IMR-90 (cell line): ENCODE measurements at regions not wholly inside any gene's neighbourhood (a gene's known extent, or its start where the extent isn't known, plus 50 kb on each side); places are given as distances from the start of the nearest gene placed in this dataset.

ENCODE experiments used
- BHLHE40 ChIP-seq: fragments of 150-350 bp; IDR thresholded peaks from 2 replicates; pipeline ENCODE4 v1.6.1; 2016; ENCODE audit warnings: mild to moderate bottlenecking, low read depth, low read length
- CEBPB ChIP-seq: IDR thresholded peaks from 2 replicates; pipeline ENCODE4 v1.6.1; 2012; ENCODE audit warnings: low read depth, low read length, improper control_type of control experiment
- CTCF ChIP-seq: conservative IDR thresholded peaks from 2 replicates; pipeline ENCODE4 v1.5.1; 2012; ENCODE audit warnings: mild to moderate bottlenecking, low read depth, low read length, improper control_type of control experiment
- FOS ChIP-seq: fragments of 150-350 bp; IDR thresholded peaks from 2 replicates; pipeline ENCODE4 v1.6.1; 2016; ENCODE audit warnings: low read depth, low read length
- MAFK ChIP-seq: IDR thresholded peaks from 2 replicates; pipeline ENCODE4 v1.6.1; 2012; ENCODE audit warnings: low read depth, low read length, improper control_type of control experiment
- MAZ ChIP-seq: IDR thresholded peaks from 2 replicates; pipeline ENCODE4 v1.6.1; 2012; ENCODE audit warnings: low read depth, mild to moderate bottlenecking, low read length, improper control_type of control experiment, moderate library complexity, borderline replicate concordance
- MXI1 ChIP-seq: IDR thresholded peaks from 2 replicates; pipeline ENCODE4 v1.6.1; 2012; ENCODE audit warnings: low read depth, mild to moderate bottlenecking, low read length, moderate library complexity, borderline replicate concordance
- NFE2L2 ChIP-seq: fragments of 150-350 bp; IDR thresholded peaks from 2 replicates; pipeline ENCODE4 v1.6.1; 2016; ENCODE audit warnings: low read depth, mild to moderate bottlenecking, low read length
- POLR2A ChIP-seq: IDR thresholded peaks from 2 replicates; pipeline ENCODE4 v1.6.1; 2012; ENCODE audit warnings: mild to moderate bottlenecking, low read depth, low read length
- RAD21 ChIP-seq: IDR thresholded peaks from 2 replicates; pipeline ENCODE4 v1.6.1; 2012; ENCODE audit warnings: low read length, improper control_type of control experiment
- RFX5 ChIP-seq: IDR thresholded peaks from 2 replicates; pipeline ENCODE4 v1.8.0; 2012; ENCODE audit warnings: low read depth, mild to moderate bottlenecking, low read length, moderate library complexity
- SMC3 ChIP-seq: fragments of 150-350 bp; IDR thresholded peaks from 2 replicates; pipeline ENCODE4 v1.6.1; 2016; ENCODE audit warnings: low read depth, mild to moderate bottlenecking, antibody characterized with exemption, low read length, moderate library complexity
- USF2 ChIP-seq: fragments of 150-350 bp; IDR thresholded peaks from 2 replicates; pipeline ENCODE4 v1.6.1; 2017; ENCODE audit warnings: mild to moderate bottlenecking, antibody characterized with exemption, low read length, low read depth

- TF ChIP-seq FOS, result no peak
- no peak for TF ChIP-seq RAD21
- no peak for TF ChIP-seq CTCF
- TF ChIP-seq POLR2A, result no peak
- TF ChIP-seq NFE2L2, result no peak
- TF ChIP-seq MAZ, result no peak
- no peak for TF ChIP-seq MAFK
- no peak for TF ChIP-seq RFX5
- TF ChIP-seq CEBPB, result no peak
- no peak for TF ChIP-seq MXI1
- TF ChIP-seq SMC3, result no peak
- no peak for TF ChIP-seq USF2
- no peak for TF ChIP-seq BHLHE40
Measured at GRCh38 chr2:48110492-48110891, 204.0 kb upstream of the FOXN2 start.
